NCI-H128 (cell line): ENCODE measurements at regions not wholly inside any gene's neighbourhood (a gene's known extent, or its start where the extent isn't known, plus 50 kb on each side); places are given as distances from the start of the nearest gene placed in this dataset.
"Not testable (repeated sequence)": the region's sequence is repeated elsewhere in the genome, so short reads cannot be mapped to it uniquely, and the experiment has no call there.

Experiments
- DNase-seq: peaks from one replicate; lab custom pipeline; 2025; ENCODE audit not compliant: unreplicated experiment; lab: John Stamatoyannopoulos, UW

- no peak for DNase-seq
These were observed 602.0 kb upstream of the CPEB2 start for GRCh38 chr4:14400307-14400706.

- no peak for DNase-seq
These were observed 599.1 kb upstream of the CPEB2 start for GRCh38 chr4:14403132-14403531.

- DNase-seq: no peak
These were observed 597.6 kb upstream of the CPEB2 start for GRCh38 chr4:14404730-14405129.

GRCh38 chr4:14410516-14410915, 591.8 kb upstream of the CPEB2 start:
- no peak for DNase-seq

GRCh38 chr4:14415146-14415545, 587.1 kb upstream of the CPEB2 start:
- no peak for DNase-seq

- DNase-seq: no peak
These were observed 582.8 kb upstream of the CPEB2 start for GRCh38 chr4:14419516-14419915.

GRCh38 chr4:14426297-14426696, 576.0 kb upstream of the CPEB2 start:
- not testable (repeated sequence) for DNase-seq

- DNase-seq: no peak
These were observed 574.2 kb upstream of the CPEB2 start for GRCh38 chr4:14428125-14428524.

GRCh38 chr4:14431155-14432134, 570.8 kb upstream of the CPEB2 start:
- DNase-seq: no peak

GRCh38 chr4:14434483-14434882, 567.8 kb upstream of the CPEB2 start:
- DNase-seq: no peak

- no peak for DNase-seq
These were observed 567.4 kb upstream of the CPEB2 start for GRCh38 chr4:14434916-14435315.

- no peak for DNase-seq
These were observed 560.7 kb upstream of the CPEB2 start for GRCh38 chr4:14441561-14441960.

GRCh38 chr4:14445882-14446281, 556.4 kb upstream of the CPEB2 start:
- DNase-seq: no peak

- no peak for DNase-seq
These were observed 556.0 kb upstream of the CPEB2 start for GRCh38 chr4:14446311-14446710.

- no peak for DNase-seq
These were observed 555.4 kb upstream of the CPEB2 start for GRCh38 chr4:14446904-14447303.

GRCh38 chr4:14449308-14449707, 553.0 kb upstream of the CPEB2 start:
- DNase-seq: no peak

- no peak for DNase-seq
These were observed 550.3 kb upstream of the CPEB2 start for GRCh38 chr4:14452001-14452400.

GRCh38 chr4:14452764-14453163, 549.5 kb upstream of the CPEB2 start:
- no peak for DNase-seq

- no peak for DNase-seq
These were observed 543.8 kb upstream of the CPEB2 start for GRCh38 chr4:14458463-14458862.

GRCh38 chr4:14465057-14465456, 537.2 kb upstream of the CPEB2 start:
- DNase-seq: no peak

- no peak for DNase-seq
These were observed 536.8 kb upstream of the CPEB2 start for GRCh38 chr4:14465507-14465906.

GRCh38 chr4:14478504-14478903, 523.8 kb upstream of the CPEB2 start:
- no peak for DNase-seq

- DNase-seq: no peak
These were observed 505.9 kb upstream of the CPEB2 start for GRCh38 chr4:14496408-14496807.
